ENCODE measurements at regions not wholly inside any gene's neighbourhood (a gene's known extent, or its start where the extent isn't known, plus 50 kb on each side); places are given as distances from the start of the nearest gene placed in this dataset.

DNA sequence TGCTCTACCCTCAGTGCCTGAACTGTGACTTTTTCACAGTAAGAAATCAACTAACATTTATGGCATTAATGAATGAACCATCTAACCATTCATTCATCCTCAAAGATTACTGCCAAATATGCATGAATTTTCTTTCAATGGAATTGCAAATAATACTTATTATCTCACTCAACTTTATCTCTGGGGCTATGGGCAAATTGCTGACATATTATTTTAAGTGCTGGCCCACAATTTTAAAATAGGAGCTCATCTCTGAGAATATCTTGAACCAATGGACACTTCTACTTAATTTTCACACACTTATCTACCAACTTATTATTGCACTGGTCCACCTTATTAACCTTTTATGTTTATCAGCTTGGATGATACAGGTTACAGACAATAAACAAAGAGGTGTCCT, 182.8 kb downstream of the RBM43 start:
- Histone ChIP-seq H3K36me3 (ENCODE audit: control insufficient read depth in 2 of 2, insufficient read depth in 2 of 2, low read length in 1 of 2) (no peaks in the 10 kb centered on the region), H3K27ac (ENCODE audit: low read depth in 1 of 2, low read length in 1 of 2) (no peak overlapping the region), H3K4me3 (ENCODE audit: low read length in 2 of 2) (no peak overlapping the region), H3K27me3 (ENCODE audit: control insufficient read depth in 2 of 2, insufficient read depth in 1 of 2, low read length in 1 of 2) (no peaks in the 10 kb centered on the region), H3K9me3 (ENCODE audit: control insufficient read depth in 2 of 2, insufficient read depth in 1 of 2, low read length in 1 of 2) (no peaks in the 10 kb centered on the region), H3K4me1 (ENCODE audit: control insufficient read depth in 2 of 2, insufficient read depth in 2 of 2, low read length in 2 of 2) (no peaks in the 10 kb centered on the region)
- DNase-seq (ENCODE audit: low read depth in 6 of 9, low spot score in 9 of 9), result no peak

DNA sequence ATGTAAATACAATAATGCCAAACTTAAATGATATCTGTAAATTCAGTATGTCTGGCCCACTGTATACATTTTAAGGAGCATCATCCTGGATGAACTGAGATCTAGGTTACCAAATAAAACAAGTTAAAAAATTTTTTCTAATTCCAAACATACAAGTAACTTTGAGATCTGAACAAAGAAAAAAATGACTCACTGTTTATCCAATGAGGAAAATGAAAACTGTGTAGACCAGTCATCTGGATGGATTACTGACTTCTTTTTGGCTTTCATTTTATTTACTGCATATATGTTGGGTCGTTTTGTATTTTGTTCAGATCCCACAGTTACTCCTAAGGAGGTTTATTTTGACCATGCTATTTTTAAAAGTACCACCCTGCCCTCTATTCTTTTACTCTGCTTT, 189.8 kb downstream of the RBM43 start:
- Histone ChIP-seq H3K36me3 (ENCODE audit: control insufficient read depth in 2 of 2, insufficient read depth in 2 of 2, low read length in 1 of 2) (no peaks in the 10 kb centered on the region), H3K4me3 (ENCODE audit: low read length in 2 of 2) (no peak overlapping the region), H3K27me3 (ENCODE audit: control insufficient read depth in 2 of 2, insufficient read depth in 1 of 2, low read length in 1 of 2) (no peaks in the 10 kb centered on the region), H3K9me3 (ENCODE audit: control insufficient read depth in 2 of 2, insufficient read depth in 1 of 2, low read length in 1 of 2) (no peaks in the 10 kb centered on the region), H3K4me1 (ENCODE audit: control insufficient read depth in 2 of 2, insufficient read depth in 2 of 2, low read length in 2 of 2) (no peaks in the 10 kb centered on the region), H3K27ac (ENCODE audit: low read depth in 1 of 2, low read length in 1 of 2) (no peak overlapping the region)
- 72% methylated on average over 1 of the region's 1 CpG for WGBS
- no peak for DNase-seq (ENCODE audit: low read depth in 6 of 9, low spot score in 9 of 9)

DNA sequence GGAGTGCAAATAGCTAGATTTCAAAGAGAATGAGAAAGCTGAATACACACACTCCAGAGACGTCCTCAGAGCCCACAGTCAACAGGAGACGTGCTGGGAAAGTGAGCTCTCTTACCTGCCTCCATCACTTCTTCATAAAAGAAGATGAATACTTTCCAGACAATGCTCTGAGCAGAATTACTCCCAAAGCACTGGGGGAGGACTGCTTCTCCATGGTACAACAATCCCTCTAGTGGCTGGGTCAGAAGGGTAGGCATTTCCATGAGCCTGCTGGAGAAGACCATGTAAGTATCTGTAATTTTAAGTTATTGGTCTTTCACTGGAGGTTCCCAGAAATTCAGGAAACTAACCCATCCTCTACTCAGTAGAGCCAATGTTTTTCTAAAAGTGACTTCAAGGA, 190.3 kb downstream of the RBM43 start:
- Histone ChIP-seq H3K27me3 (ENCODE audit: control insufficient read depth in 2 of 2, insufficient read depth in 1 of 2, low read length in 1 of 2) (no peaks in the 10 kb centered on the region), H3K4me3 (ENCODE audit: low read length in 2 of 2) (no peak overlapping the region), H3K4me1 (ENCODE audit: control insufficient read depth in 2 of 2, insufficient read depth in 2 of 2, low read length in 2 of 2) (no peaks in the 10 kb centered on the region), H3K9me3 (ENCODE audit: control insufficient read depth in 2 of 2, insufficient read depth in 1 of 2, low read length in 1 of 2) (no peaks in the 10 kb centered on the region), H3K36me3 (ENCODE audit: control insufficient read depth in 2 of 2, insufficient read depth in 2 of 2, low read length in 1 of 2) (no peaks in the 10 kb centered on the region), H3K27ac (ENCODE audit: low read depth in 1 of 2, low read length in 1 of 2) (no peak overlapping the region)
- WGBS, result 59% methylated on average over 2 of the region's 2 CpGs
- DNase-seq (ENCODE audit: low read depth in 6 of 9, low spot score in 9 of 9), result no peak

DNA sequence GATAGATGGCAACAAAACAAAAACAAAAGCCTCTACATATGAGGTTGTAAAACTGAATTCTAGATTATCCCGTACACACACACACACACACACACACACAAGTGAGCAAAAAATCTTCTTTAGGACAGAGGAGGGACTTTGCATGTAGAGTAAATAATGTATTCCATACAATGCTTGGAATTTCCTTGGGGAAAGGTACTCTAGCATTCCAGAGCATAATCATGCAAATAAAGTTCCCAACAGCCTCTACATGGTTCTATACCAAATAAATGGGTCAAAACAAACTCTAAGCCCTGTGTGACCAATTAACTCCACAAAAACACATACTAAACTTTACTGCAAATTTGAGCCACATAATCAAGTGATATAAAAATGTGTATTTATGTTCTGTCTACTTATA, 191.4 kb downstream of the RBM43 start:
- H3K4me1 ChIP-seq (ENCODE audit: control insufficient read depth in 2 of 2, insufficient read depth in 2 of 2, low read length in 2 of 2), result no peaks in the 10 kb centered on the region
- H3K9me3 ChIP-seq (ENCODE audit: control insufficient read depth in 2 of 2, insufficient read depth in 1 of 2, low read length in 1 of 2), result no peaks in the 10 kb centered on the region
- no peak overlapping the region for H3K4me3 ChIP-seq (ENCODE audit: low read length in 2 of 2)
- no peak overlapping the region for H3K27ac ChIP-seq (ENCODE audit: low read depth in 1 of 2, low read length in 1 of 2)
- WGBS, result 83% methylated on average over 1 of the region's 1 CpG
- DNase-seq (ENCODE audit: low read depth in 6 of 9, low spot score in 9 of 9), result no peak
- no peaks in the 10 kb centered on the region for H3K36me3 ChIP-seq (ENCODE audit: control insufficient read depth in 2 of 2, insufficient read depth in 2 of 2, low read length in 1 of 2)
- no peaks in the 10 kb centered on the region for H3K27me3 ChIP-seq (ENCODE audit: control insufficient read depth in 2 of 2, insufficient read depth in 1 of 2, low read length in 1 of 2)

DNA sequence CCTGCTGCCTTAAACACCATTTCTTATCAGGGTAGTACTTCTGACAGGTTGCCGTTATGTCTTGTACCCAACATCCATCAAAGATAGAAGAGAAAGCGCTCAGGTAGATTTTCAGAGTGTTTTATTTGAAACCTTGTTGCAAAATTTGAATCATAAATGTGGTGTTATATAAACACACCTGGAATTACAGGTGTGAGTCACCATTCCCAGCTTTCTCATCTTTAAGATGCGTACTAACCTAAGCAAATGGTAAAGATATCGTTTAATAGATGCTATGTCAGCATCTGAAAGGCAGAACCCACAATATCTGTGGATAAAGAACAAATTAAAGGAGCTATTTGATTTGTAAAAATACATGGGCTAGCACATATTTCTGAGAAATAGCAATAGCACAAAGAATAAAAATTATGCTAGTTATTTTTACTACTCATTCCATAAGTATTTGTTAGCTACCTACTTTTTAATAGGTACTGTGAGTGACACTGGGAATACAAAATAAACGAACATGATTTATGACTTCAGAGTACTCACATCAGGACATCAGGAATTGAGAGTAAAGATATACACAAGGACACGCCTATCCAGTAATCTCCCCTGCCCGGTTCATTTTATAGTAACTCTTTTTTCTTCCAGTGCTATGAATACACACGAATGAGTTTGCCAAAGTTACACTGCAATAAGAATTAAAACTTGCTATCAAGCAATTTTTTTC, 193.8 kb downstream of the RBM43 start:
- Histone ChIP-seq H3K4me1 (ENCODE audit: control insufficient read depth in 2 of 2, insufficient read depth in 2 of 2, low read length in 2 of 2) (no peaks in the 10 kb centered on the region), H3K4me3 (ENCODE audit: low read length in 2 of 2) (no peak overlapping the region), H3K9me3 (ENCODE audit: control insufficient read depth in 2 of 2, insufficient read depth in 1 of 2, low read length in 1 of 2) (no peaks in the 10 kb centered on the region), H3K27ac (ENCODE audit: low read depth in 1 of 2, low read length in 1 of 2) (no peak overlapping the region), H3K36me3 (ENCODE audit: control insufficient read depth in 2 of 2, insufficient read depth in 2 of 2, low read length in 1 of 2) (no peaks in the 10 kb centered on the region), H3K27me3 (ENCODE audit: control insufficient read depth in 2 of 2, insufficient read depth in 1 of 2, low read length in 1 of 2) (no peaks in the 10 kb centered on the region)
- no peak for DNase-seq (ENCODE audit: low read depth in 6 of 9, low spot score in 9 of 9)
- 77% methylated on average over 8 of the region's 8 CpGs for WGBS

DNA sequence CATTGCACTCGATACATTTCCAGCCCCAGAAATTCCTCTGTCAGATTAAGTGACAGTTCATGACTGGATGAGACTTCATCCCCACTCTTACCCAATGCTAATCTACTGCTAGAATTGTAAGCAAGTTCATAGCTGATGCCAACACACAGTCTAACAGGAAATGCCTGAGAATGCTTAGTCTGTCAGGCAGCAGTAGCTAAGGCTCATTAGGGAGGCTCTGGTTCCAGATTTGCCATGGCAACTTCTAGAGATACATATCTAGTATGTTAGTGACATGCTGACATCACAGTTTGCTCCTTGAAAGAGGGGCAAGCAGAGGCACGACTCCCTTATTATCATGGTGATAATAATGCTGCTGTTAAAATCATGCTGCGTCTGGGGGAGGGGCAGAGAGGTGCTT, 198.4 kb downstream of the RBM43 start:
- Histone ChIP-seq H3K36me3 (ENCODE audit: control insufficient read depth in 2 of 2, insufficient read depth in 2 of 2, low read length in 1 of 2) (no peaks in the 10 kb centered on the region), H3K4me3 (ENCODE audit: low read length in 2 of 2) (no peak overlapping the region), H3K27ac (ENCODE audit: low read depth in 1 of 2, low read length in 1 of 2) (peak overlapping the region in 1 of 2 donors; percentile 24), H3K27me3 (ENCODE audit: control insufficient read depth in 2 of 2, insufficient read depth in 1 of 2, low read length in 1 of 2) (no peaks in the 10 kb centered on the region), H3K4me1 (ENCODE audit: control insufficient read depth in 2 of 2, insufficient read depth in 2 of 2, low read length in 2 of 2) (no peaks in the 10 kb centered on the region), H3K9me3 (ENCODE audit: control insufficient read depth in 2 of 2, insufficient read depth in 1 of 2, low read length in 1 of 2) (no peaks in the 10 kb centered on the region)
- WGBS, result 70% methylated on average over 3 of the region's 3 CpGs
- peak in 2 of 9 donors; percentile 2 to 9 for DNase-seq (ENCODE audit: low read depth in 6 of 9, low spot score in 9 of 9)

DNA sequence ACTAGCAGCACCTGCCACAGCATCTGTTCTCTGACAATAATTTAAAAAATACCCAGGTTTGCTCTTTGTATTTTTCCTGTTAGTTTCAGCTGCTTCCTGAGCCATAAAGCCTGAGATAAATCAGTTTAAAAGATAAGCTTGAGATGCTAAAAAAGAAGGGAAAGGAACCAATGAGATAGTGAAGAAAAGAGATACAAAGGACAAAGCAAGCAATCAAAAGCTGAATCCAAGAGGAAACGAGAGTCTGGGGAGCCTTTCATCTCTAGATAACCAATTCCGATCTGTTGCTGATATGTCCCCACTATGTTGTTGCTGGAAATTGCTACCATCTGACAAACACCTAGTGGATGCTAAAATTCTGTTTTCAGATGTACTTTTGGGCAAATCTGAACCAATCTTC, 201.4 kb downstream of the RBM43 start:
- Histone ChIP-seq H3K27me3 (ENCODE audit: control insufficient read depth in 2 of 2, insufficient read depth in 1 of 2, low read length in 1 of 2) (no peaks in the 10 kb centered on the region), H3K9me3 (ENCODE audit: control insufficient read depth in 2 of 2, insufficient read depth in 1 of 2, low read length in 1 of 2) (no peaks in the 10 kb centered on the region), H3K27ac (ENCODE audit: low read depth in 1 of 2, low read length in 1 of 2) (no peak overlapping the region), H3K4me1 (ENCODE audit: control insufficient read depth in 2 of 2, insufficient read depth in 2 of 2, low read length in 2 of 2) (no peaks in the 10 kb centered on the region), H3K36me3 (ENCODE audit: control insufficient read depth in 2 of 2, insufficient read depth in 2 of 2, low read length in 1 of 2) (no peaks in the 10 kb centered on the region), H3K4me3 (ENCODE audit: low read length in 2 of 2) (no peak overlapping the region)
- WGBS, result 79% methylated on average over 2 of the region's 2 CpGs
- no peak for DNase-seq (ENCODE audit: low read depth in 6 of 9, low spot score in 9 of 9)

DNA sequence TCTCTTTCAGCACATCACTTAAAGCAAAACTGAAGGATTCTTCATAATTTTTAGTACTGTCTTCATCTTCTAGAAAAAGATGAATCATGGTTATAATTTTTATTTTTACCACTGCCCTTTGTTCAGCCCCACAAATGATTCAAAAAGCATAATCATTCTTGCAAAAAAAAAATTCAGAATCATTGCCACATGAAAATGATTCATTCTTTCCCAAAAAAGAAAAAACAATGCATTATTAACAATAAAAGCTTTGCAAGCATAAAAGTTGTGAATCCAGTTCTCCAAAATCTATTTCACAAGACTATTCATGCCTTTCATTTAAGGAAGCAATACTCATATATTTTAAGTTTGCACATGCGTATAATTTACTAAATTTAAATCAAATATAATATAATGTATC, 204.8 kb downstream of the RBM43 start:
- no peak overlapping the region for H3K27ac ChIP-seq (ENCODE audit: low read depth in 1 of 2, low read length in 1 of 2)
- no peaks in the 10 kb centered on the region for H3K36me3 ChIP-seq (ENCODE audit: control insufficient read depth in 2 of 2, insufficient read depth in 2 of 2, low read length in 1 of 2)
- no peaks in the 10 kb centered on the region for H3K4me1 ChIP-seq (ENCODE audit: control insufficient read depth in 2 of 2, insufficient read depth in 2 of 2, low read length in 2 of 2)
- WGBS, result 99% methylated on average over 1 of the region's 1 CpG
- no peaks in the 10 kb centered on the region for H3K27me3 ChIP-seq (ENCODE audit: control insufficient read depth in 2 of 2, insufficient read depth in 1 of 2, low read length in 1 of 2)
- no peak for DNase-seq (ENCODE audit: low read depth in 6 of 9, low spot score in 9 of 9)
- no peaks in the 10 kb centered on the region for H3K9me3 ChIP-seq (ENCODE audit: control insufficient read depth in 2 of 2, insufficient read depth in 1 of 2, low read length in 1 of 2)
- H3K4me3 ChIP-seq (ENCODE audit: low read length in 2 of 2), result no peak overlapping the region

DNA sequence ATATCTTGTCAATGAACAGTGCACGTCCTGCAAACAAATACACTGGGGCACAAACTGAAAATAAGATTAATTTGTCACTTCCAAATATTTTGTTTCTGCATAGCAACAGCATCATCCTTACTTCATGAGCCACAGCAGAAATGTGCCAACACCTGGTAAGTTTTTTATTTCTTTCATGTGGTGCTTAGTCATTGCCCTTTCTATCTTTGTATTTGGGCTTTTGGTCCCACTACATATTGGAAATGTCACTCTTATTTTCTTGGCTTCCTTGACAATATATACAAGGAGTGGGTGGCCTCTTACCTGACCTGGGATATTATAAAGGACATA, 208.0 kb downstream of the RBM43 start:
- DNase-seq (ENCODE audit: low read depth in 6 of 9, low spot score in 9 of 9), result no peak
- Histone ChIP-seq H3K4me1 (ENCODE audit: control insufficient read depth in 2 of 2, insufficient read depth in 2 of 2, low read length in 2 of 2) (no peaks in the 10 kb centered on the region), H3K4me3 (ENCODE audit: low read length in 2 of 2) (no peak overlapping the region), H3K27me3 (ENCODE audit: control insufficient read depth in 2 of 2, insufficient read depth in 1 of 2, low read length in 1 of 2) (no peaks in the 10 kb centered on the region), H3K9me3 (ENCODE audit: control insufficient read depth in 2 of 2, insufficient read depth in 1 of 2, low read length in 1 of 2) (no peaks in the 10 kb centered on the region), H3K36me3 (ENCODE audit: control insufficient read depth in 2 of 2, insufficient read depth in 2 of 2, low read length in 1 of 2) (no peaks in the 10 kb centered on the region), H3K27ac (ENCODE audit: low read depth in 1 of 2, low read length in 1 of 2) (no peak overlapping the region)
- WGBS, result 80% methylated on average over 1 of the region's 1 CpG

All from thymus (tissue), 11 donors.